Fibroblast of lung (primary cell): ENCODE measurements at regions not wholly inside any gene's neighbourhood (a gene's known extent, or its start where the extent isn't known, plus 50 kb on each side); places are given as distances from the start of the nearest gene placed in this dataset.
"Not testable (repeated sequence)": the region's sequence is repeated elsewhere in the genome, so short reads cannot be mapped to it uniquely, and the experiment has no call there.

Experiments
- EZH2 ChIP-seq: IDR thresholded peaks from 2 replicates; pipeline ENCODE4 v1.5.1; 2012; ENCODE audit warnings: low read length, control low read depth, mild to moderate bottlenecking; ENCODE audit errors: missing control alignments
- TF ChIP-seq, protein P1 (sequence below), 2 donors: IDR thresholded peaks in 1 of 2; conservative IDR thresholded peaks in 1 of 2; 1 replicate in 1 of 2; 2 replicates in 1 of 2; pipeline ENCODE4 v1.5.1; 2011 to 2012; ENCODE audit warnings: low read length in 2 of 2, control low read depth in 1 of 2, inconsistent platforms in 1 of 2, low read depth in 1 of 2, mild to moderate bottlenecking in 1 of 2

GRCh38 chr10:16250136-16250535, 186.7 kb upstream of the PTER start:
- TF ChIP-seq, protein P1, sequence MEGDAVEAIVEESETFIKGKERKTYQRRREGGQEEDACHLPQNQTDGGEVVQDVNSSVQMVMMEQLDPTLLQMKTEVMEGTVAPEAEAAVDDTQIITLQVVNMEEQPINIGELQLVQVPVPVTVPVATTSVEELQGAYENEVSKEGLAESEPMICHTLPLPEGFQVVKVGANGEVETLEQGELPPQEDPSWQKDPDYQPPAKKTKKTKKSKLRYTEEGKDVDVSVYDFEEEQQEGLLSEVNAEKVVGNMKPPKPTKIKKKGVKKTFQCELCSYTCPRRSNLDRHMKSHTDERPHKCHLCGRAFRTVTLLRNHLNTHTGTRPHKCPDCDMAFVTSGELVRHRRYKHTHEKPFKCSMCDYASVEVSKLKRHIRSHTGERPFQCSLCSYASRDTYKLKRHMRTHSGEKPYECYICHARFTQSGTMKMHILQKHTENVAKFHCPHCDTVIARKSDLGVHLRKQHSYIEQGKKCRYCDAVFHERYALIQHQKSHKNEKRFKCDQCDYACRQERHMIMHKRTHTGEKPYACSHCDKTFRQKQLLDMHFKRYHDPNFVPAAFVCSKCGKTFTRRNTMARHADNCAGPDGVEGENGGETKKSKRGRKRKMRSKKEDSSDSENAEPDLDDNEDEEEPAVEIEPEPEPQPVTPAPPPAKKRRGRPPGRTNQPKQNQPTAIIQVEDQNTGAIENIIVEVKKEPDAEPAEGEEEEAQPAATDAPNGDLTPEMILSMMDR (conservative IDR thresholded peaks at IDR 0.05 in 1 of 2, IDR thresholded peaks at IDR 0.05 in 1 of 2; ENCODE audit: low read depth in 1 of 2, low read length in 2 of 2): not testable (repeated sequence)
- not testable (repeated sequence) for TF ChIP-seq EZH2
